AG08395 (cell line): ENCODE measurements at regions not wholly inside any gene's neighbourhood (a gene's known extent, or its start where the extent isn't known, plus 50 kb on each side); places are given as distances from the start of the nearest gene placed in this dataset.
A peak's percentile ranks its signal among the peaks of the same experiment; 100 is the strongest.
"Not testable (repeated sequence)": the region's sequence is repeated elsewhere in the genome, so short reads cannot be mapped to it uniquely, and the experiment has no call there.

Experiments
- DNase-seq: peaks from one replicate; pipeline ENCODE4 v3.0.0; 2012; ENCODE audit warnings: mixed read lengths, low spot score

DNA sequence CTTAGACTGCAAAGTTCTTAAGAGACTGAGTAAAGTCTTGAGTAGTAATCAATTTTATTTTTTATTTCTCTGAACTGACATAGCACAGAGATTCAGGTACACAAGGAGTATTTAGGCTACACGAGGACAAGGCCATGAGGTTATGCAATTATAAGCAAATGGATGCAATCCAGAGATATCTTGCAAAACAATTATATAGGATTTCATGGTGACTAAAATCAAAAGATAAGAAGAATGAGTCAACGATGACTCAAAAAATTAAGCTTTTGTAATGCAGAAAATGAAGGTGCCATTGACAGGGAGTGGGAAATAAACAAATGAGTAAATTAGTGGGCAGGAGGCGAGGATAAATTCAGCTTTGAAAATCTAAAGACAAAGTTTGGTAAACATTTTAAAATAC lies 66.7 kb upstream of the MYO3A start:
- no peak for DNase-seq

DNA sequence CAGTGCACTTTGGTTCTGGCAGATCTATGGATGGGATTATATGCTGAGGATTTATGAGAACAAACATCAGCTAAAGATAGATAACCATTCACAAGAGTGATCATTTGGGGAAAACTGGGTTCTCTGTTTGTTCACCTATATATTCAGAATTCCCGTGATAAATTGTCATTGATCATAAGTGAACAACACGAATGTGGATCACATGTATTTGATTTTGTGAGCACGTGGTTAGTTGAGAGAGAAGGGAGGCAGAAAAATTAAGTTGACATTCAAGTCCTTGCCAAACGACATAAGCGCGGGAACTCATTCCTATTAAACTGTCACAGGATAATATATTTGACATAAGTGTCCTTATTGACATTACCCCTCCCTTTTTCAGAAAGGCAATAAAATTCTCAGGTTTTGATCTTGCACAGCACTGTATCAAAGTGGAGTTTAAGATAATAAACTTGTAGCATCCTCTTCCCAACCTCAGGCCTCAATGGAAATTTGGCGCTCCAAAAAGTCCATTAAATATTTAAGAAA lies 64.9 kb upstream of the MYO3A start:
- DNase-seq: no peak

DNA sequence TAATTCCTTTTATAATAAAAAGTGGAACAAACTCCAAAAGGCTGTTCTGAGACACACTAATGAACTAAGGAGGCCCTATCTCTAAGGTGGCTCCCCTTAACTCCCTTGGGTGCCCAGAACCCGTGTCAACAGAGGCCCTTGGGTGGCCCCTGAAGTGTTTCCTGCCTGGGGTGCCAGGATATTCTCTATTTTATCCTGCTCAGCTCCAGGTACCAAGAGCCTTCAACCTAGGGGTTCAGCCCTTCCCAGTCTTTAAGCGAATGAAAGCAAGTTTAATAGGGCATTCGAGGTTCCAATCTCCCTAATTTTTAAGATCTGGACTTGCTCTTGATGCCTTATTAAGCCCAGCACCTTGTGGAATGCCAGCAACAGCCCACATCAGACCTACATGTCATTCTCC lies 64.4 kb upstream of the MYO3A start:
- DNase-seq: no peak

GRCh38 chr10:25874402-25874801 lies 59.6 kb upstream of the MYO3A start:
- DNase-seq: not testable (repeated sequence)

DNA sequence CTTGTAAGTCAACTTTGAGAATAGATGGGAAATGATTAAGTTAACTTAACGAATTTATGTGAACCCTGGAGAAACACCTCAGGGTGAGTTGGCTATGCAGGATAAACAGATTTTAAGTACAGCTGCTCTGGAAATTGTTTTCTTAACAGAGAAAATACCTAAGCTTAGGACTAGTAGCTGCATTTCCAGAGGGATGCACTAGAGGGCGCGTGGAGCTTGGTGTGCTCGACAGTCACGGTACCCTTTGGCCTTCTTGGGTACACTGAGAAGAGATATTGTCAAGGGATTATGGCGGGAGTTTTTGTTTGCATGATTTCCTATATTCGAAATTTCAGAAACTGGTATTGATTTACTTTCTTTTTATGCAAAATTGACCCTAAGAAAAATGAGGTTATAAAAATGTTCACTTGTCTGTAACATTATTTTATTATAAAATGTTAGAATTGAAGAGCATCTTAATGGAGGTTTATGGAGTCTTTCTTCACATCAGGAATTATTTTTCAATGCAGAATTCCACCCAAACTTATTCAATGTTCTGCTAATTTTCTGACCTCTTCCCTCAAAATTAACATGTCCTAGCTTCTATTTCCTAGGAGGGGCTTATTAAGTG lies 58.4 kb upstream of the MYO3A start:
- peak; percentile 25 for DNase-seq

GRCh38 chr10:25877296-25877695 lies 56.7 kb upstream of the MYO3A start:
- no peak for DNase-seq
